ENCODE measurements at regions not wholly inside any gene's neighbourhood (a gene's known extent, or its start where the extent isn't known, plus 50 kb on each side); places are given as distances from the start of the nearest gene placed in this dataset.

DNA sequence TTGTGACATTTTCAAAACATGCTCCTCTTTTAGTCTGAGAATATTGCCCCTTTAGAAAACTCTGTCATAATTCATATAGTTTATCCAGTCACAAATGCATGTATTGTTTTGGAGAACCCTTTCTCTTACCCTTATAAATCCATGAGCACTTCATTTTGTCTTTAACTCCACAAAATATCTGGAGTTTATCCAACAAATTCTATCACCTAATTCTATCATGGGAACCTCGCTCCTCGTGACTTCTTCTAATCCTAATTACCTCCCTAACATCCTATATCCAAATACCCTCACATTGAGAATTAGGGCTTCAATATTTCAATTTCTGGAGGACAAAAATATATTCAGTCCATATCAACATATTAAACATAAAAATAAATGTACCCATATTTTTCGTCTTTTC is 1565.9 kb downstream of the ARAP2 start:
- DNase-seq (ENCODE audit: low read depth) = no peak

DNA sequence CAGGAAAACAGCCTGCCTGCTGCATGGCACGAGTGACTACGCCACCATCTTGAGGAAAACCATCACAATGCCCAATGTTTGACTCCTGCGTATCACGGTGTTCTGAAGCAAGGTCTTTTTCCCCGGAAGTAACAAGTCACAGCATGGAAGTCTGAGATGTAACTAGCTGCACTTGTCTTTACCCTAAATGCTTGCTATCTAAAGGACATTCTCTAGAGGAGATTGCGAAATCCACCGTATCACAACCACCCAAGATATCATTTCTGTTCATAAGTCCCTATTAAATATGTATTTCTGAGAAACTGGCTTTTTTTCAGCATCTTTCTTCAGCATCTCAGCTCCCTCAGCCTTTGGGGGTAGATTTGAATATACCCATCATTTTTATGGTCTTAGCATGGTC is 1565.1 kb downstream of the ARAP2 start:
- no peak for DNase-seq (ENCODE audit: low read depth)

GRCh38 chr4:34709564-34709963 is 1534.8 kb downstream of the ARAP2 start:
- DNase-seq (ENCODE audit: low read depth) = no peak

DNA sequence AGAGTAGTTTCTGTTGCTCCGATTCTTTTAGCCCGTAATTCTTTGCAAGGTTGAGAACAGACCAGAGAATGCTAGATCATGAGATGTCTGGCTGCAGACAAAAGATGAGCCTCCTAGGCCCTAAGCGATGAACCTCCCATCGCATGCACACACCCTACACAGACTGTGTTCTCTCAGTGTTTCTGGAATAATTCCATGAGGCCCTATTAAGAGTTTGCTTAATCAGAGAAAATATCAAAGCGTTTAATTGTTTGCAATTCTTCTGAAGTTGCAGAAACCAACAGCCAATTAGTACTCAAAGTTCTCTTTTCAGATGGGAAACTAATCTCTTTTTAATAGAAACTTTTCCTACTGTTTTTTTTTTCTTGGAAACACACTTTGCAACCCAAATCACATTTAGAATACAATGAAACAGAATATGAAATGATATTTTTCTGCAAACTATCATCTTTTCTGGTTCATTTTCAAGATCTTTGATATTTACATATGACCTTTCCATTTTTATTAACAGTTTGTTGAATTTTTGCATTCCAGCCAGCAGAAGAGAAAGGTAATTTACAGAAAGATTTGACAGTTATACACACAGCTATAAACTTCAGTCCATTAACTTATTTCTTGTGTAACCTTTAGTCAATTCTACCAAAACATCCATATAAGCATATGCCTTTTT is 1525.6 kb downstream of the ARAP2 start:
- no peak for DNase-seq (ENCODE audit: low read depth)

GRCh38 chr4:34720571-34720970 is 1523.7 kb downstream of the ARAP2 start:
- DNase-seq (ENCODE audit: low read depth) = peak; percentile 57

DNA sequence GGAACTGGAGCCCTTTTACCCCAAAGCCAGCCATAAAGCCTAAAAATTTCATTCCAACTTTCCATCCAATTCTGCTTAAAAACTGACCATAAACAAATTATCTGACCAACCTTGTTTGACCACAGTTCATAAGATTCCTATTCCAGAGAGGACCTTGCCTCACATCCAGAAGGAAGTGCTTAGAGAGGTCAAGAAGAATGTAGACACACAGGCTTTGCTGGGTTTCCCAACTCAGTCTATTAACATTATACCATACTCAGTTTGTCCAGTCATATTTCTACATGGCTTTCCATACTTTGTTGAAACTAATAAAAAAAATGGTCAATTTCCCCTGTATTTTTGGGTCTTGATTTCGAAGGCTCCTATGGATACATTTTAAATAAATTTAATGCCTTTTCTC is 1522.5 kb downstream of the ARAP2 start:
- DNase-seq (ENCODE audit: low read depth) = no peak

- DNase-seq (ENCODE audit: low read depth) = peak; percentile 4
These were observed 1520.7 kb downstream of the ARAP2 start for GRCh38 chr4:34723605-34724004.

DNA sequence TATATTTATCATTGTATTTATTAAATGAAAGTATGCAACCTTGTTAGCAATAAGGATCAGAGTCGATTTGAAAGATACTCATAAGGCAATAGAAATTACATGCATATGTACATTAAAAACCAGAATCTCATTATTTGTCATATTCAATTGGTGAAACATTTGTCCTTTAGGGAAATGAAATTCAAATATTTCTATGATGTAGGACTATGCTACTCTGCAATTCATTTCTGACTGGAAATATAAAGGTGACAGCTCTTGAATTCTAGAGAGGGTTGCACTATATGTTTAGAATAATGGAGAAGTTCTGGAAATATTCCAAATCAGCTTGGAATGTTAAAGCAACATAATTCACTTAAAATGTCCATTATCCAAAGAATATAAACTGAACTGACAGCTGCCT is 1519.8 kb downstream of the ARAP2 start:
- no peak for DNase-seq (ENCODE audit: low read depth)

DNA sequence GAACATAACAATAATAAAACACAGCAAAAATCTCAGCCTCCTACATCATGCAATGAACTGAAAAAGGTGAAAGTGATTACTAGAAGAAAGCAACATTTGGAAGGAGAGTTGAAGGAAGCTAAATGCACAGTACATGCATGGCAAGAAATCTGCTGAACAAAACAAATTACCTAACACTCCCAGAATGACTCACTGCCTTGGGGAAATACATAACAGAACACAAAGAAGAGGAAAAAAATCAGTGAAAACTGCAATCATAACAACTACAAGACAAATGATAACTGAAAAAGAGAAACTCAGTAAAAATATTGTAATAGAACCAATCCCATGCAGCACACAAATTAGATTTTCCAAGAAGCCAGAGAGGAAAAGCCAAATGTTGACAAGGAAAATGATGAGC is 1513.2 kb downstream of the ARAP2 start:
- peak; percentile 31 for DNase-seq (ENCODE audit: low read depth)

DNA sequence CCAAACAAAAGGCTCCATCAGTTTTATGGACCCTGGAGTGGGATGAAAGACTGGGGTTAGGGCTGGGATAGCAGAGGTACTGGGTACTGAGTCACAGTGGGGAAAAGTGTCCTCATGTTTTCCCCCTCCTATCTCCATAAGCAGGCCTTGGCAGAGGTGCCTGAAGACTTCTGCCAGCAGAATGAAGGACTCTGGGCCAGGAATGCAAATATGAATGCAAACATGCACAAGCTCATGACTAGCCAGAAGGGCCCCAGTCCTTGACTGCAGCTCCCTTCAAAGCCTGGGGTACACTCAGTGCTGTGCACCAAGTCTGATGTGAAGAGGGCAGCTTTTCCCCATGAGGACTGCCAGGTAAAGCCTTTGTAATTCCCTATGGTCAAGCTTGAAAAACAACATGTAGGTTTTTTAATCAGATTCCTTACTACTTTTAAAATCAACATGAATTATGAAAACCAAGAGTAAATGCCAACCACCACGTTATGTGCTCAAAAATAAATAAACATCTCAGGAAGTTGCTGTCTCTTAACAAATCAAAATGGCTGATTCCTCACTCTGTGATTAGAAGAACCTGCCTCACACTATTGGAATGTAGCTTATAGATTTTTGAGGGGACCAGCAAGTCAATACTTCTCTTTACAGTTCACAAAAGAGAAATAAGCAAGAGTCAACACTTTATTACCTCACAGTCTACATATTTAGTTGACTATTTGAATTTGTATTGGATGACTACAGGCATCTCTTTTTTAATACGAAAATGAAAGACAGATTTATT is 1512.0 kb downstream of the ARAP2 start:
- DNase-seq (ENCODE audit: low read depth) = peak; percentile 2

DNA sequence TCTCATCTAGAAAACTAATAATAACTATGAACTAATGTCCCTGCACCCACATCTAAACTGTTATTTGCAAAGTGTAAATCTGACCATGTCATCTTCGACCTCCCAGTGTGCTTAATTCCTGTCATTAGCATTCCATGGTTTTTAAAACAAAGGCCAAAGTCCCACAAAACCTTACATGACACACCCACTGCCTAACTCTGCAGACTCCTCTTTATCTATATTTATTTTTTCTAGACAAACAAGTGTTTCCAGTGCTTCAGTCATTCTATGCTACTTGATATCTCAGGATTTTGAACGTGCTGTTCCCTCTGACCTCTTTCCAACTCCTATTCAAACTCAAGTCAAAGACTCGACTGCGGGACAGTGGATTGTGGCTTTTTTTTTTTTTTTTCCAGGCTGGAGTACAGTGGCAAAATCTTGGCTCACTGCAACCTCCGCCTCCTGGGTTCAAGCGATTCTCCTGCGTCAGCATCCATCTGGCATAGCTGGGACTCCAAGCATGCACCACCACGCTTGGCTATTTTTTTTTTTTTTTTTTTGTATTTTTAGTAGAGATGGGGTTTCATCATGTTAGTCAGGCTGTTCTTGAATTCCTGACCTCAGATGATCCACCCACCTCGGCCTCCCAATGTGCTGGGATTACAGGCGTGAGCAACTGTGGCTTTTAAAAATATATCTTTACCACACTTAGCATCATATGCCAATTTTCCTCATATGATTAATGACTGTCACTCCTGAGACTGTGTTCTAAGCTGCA is 1511.0 kb downstream of the ARAP2 start:
- DNase-seq (ENCODE audit: low read depth) = peak; percentile 56

GRCh38 chr4:34766935-34767334 is 1477.4 kb downstream of the ARAP2 start:
- no peak for DNase-seq (ENCODE audit: low read depth)

DNA sequence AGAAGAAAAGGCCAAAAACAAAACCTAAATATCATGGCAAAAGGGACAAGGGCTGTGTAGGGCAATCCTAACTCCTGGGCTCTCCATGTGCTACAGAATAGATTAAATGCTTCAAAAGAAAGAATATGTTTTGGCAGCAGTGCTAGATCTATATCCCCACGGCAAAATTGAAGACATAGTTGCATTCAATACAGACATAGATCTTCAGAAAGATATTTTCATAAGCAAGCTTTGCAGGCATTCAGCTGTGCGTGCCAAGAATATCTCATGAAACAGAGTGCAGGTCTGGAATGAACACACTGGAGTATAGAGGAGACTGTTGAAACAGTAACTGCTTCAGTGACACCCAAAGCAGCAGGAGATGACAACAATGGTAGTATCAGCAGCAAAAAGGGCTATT is 1476.9 kb downstream of the ARAP2 start:
- DNase-seq (ENCODE audit: low read depth) = peak; percentile 11

DNA sequence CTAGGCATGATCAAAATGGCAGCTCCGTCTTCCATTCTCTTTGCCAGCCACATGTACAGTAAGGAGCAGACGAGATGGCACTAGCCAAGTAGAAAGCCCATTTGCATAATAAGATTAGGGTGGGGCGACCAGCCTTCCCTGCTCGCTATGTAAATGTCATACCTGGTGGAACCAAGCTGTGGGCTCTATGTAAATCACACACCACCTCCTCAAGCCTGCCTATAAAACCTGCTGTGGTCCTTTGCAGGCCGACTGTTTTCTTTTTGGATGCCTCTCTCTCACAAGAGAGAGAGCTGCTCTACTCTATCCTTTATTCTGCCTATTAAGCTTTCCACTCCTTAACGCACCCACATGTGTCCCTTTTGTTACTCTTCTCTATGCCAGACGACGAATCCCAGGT is 1472.7 kb downstream of the ARAP2 start:
- no peak for DNase-seq (ENCODE audit: low read depth)

- no peak for DNase-seq (ENCODE audit: low read depth)
These were observed 1454.2 kb downstream of the ARAP2 start for GRCh38 chr4:34790131-34790530.

DNA sequence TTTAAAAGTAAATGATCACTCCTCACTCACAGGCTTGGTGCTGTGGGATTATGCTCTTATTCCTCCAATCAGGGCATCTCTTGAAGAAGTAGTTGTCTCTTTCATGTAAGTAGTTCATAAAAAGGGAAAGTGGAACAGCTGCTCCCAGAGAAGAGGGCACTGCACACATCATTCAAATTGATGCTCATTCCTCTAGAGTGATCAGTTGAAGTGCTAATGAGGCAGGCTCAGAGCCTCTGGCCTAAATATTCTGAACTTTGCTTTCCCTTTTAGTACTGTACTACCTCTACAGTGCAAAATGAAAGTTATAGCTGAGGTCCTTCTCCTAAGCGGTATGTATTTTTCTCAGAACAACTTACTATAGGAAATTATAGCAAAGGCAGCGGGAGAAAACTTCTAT is 1453.1 kb downstream of the ARAP2 start:
- DNase-seq (ENCODE audit: low read depth) = no peak

DNA sequence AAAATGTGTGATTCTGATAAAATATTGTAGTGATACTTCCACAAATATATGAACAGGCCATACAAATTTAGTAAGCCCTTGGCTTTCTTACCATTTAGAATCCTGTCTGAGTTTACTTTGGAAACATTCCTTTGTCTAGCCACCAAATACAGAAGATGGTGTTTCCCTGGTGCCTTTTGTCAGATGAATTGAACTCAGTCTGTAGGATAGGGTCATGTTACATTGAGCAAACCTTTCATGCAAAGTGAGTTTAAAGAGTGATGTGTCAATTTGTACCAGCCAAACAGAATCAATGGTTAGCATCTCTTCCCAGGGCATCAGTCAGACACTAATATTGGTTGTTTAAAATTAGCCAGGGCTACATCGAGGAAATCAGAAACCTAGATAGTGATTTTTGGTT is 1443.4 kb downstream of the ARAP2 start:
- DNase-seq (ENCODE audit: low read depth) = no peak

GRCh38 chr4:34814266-34814665 is 1430.0 kb downstream of the ARAP2 start:
- DNase-seq (ENCODE audit: low read depth) = peak; percentile 31

- DNase-seq (ENCODE audit: low read depth) = no peak
These were observed 1419.8 kb downstream of the ARAP2 start for GRCh38 chr4:34824515-34824914.

DNA sequence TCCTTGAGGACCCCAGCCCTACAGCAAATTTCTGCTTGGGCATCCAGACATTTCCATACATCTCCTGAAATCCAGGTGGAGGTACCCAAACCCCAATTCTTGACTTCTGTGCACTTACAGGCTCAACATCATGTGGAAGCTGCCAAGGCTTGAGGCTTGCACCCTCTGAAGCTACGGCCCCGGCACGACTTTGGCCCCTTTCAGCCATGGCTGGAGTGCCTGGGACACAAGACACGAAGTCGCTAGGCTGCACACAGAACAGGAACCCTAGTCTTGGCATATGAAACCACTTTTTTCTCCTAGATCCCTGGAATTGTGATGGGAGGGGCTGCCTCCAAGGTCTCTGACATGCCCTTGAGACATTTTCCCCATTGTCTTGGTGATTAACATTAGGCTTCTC is 1417.7 kb downstream of the ARAP2 start:
- DNase-seq (ENCODE audit: low read depth) = no peak

DNA sequence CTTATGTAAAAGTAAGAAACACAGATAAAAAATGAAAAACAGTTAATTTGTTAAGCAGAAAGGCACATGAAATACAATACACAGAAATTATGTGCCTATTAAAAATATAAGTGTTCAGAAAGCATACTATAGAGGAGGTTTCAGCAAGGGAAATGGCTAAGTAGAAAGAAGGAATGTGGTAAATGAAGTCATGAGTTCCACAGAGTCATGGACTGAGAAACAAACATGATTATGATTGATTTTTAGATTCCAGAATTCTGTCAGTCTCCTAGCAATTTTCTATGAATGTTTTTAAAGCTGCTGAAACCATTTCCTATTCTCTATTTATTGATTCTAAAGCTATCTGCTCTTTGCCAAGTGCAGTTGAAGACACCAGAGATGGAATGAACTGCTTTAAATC is 1398.4 kb downstream of the ARAP2 start:
- no peak for DNase-seq (ENCODE audit: low read depth)

DNA sequence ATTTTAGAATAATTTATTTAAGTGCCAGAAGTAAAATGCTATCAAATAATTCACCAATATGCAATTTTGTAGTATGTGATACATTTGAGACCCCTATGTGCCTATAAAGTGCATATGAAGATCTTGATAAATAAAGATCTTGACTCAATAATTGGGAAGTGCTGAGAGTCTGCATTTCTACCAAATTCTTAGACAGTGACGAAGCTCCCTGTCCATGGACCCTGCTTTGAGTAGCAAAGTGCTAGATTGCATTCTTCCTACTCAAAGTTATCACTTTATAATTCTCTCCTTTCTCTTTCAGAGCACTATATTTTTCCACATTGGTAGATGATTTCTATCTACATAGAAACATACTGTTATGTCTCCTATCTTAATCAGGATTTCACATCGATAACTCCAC is 1393.9 kb downstream of the ARAP2 start:
- DNase-seq (ENCODE audit: low read depth) = peak; percentile 10

- DNase-seq (ENCODE audit: low read depth) = peak; percentile 47
These were observed 1393.3 kb downstream of the ARAP2 start for GRCh38 chr4:34850968-34851367.
